SK-N-SH treated with all-trans-retinoic acid at 6 μM for 48 hours (cell line): ENCODE measurements at regions not wholly inside any gene's neighbourhood (a gene's known extent, or its start where the extent isn't known, plus 50 kb on each side); places are given as distances from the start of the nearest gene placed in this dataset.

Source experiments
- ATAC-seq: fragments of 200-7000 bp; cut with Tn5 transposase; 3 replicates; pipeline ENCODE4 v1.9.1; 2020; ENCODE audit warnings: mild to moderate bottlenecking, moderate library complexity
- BACH2 ChIP-seq: fragments of 250-450 bp; sonication (Bioruptor Pico); IDR thresholded peaks from 2 replicates; pipeline ENCODE4 v1.9.0; 2021; ENCODE audit warnings: mild to moderate bottlenecking, borderline replicate concordance
- CSDC2 ChIP-seq: fragments of 250-450 bp; sonication (Bioruptor Pico); IDR thresholded peaks from 2 replicates; pipeline ENCODE4 v1.5.0; 2020; ENCODE audit warnings: mild to moderate bottlenecking, moderate library complexity
- GLIS3 ChIP-seq: fragments of 250-450 bp; sonication (Bioruptor Pico); IDR thresholded peaks from 2 replicates; pipeline ENCODE4 v1.5.0; 2020; ENCODE audit warnings: mild to moderate bottlenecking, moderate library complexity
- ISL1 ChIP-seq: fragments of 250-450 bp; sonication (Bioruptor Pico); IDR thresholded peaks from 2 replicates; pipeline ENCODE4 v2.1.2; 2022; ENCODE audit warnings: mild to moderate bottlenecking, moderate library complexity
- PPARA ChIP-seq: fragments of 250-450 bp; sonication (Bioruptor Pico); IDR thresholded peaks from 2 replicates; pipeline ENCODE4 v1.5.0; 2020; ENCODE audit warnings: mild to moderate bottlenecking, borderline replicate concordance
- RARB ChIP-seq: fragments of 250-450 bp; sonication (Bioruptor Pico); IDR thresholded peaks from 2 replicates; pipeline ENCODE4 v1.8.0; 2021; ENCODE audit warnings: mild to moderate bottlenecking, moderate library complexity
- SNAI2 ChIP-seq: fragments of 250-450 bp; sonication (Bioruptor Pico); IDR thresholded peaks from 2 replicates; pipeline ENCODE4 v1.5.0; 2020; ENCODE audit warnings: mild to moderate bottlenecking, moderate library complexity
- TOX ChIP-seq: fragments of 250-450 bp; sonication (Bioruptor Pico); IDR thresholded peaks from 2 replicates; pipeline ENCODE4 v1.8.0; 2021; ENCODE audit warnings: mild to moderate bottlenecking, moderate library complexity, borderline replicate concordance
- ZC3H10 ChIP-seq: fragments of 250-450 bp; sonication (Bioruptor Pico); IDR thresholded peaks from 2 replicates; pipeline ENCODE4 v1.5.1; 2021; ENCODE audit warnings: mild to moderate bottlenecking, moderate library complexity
- ZFP3 ChIP-seq: fragments of 250-450 bp; sonication (Bioruptor Pico); IDR thresholded peaks from 2 replicates; pipeline ENCODE4 v1.5.0; 2020; ENCODE audit warnings: mild to moderate bottlenecking, moderate library complexity
- ZFP30 ChIP-seq: fragments of 450-650 bp; formaldehyde crosslinking; IDR thresholded peaks from 2 replicates; pipeline ENCODE4 v1.5.0; 2022; ENCODE audit warnings: mild to moderate bottlenecking, moderate library complexity
- ZNF565 ChIP-seq: fragments of 450-650 bp; formaldehyde crosslinking; conservative IDR thresholded peaks from 2 replicates; pipeline ENCODE4 v1.5.0; 2020; ENCODE audit warnings: low read depth, mild to moderate bottlenecking, moderate library complexity
- ZNF70 ChIP-seq: fragments of 450-650 bp; formaldehyde crosslinking; IDR thresholded peaks from 2 replicates; pipeline ENCODE4 v1.5.0; 2020; ENCODE audit warnings: mild to moderate bottlenecking, moderate library complexity
- ZNF8 ChIP-seq: fragments of 450-650 bp; formaldehyde crosslinking; IDR thresholded peaks from 2 replicates; pipeline ENCODE4 v1.5.0; 2020; ENCODE audit warnings: mild to moderate bottlenecking, moderate library complexity
- TF ChIP-seq, protein P1 (sequence below): fragments of 250-450 bp; sonication (Bioruptor Pico); IDR thresholded peaks from 2 replicates; pipeline ENCODE4 v1.5.1; 2021; ENCODE audit warnings: mild to moderate bottlenecking, moderate library complexity
- TF ChIP-seq, protein P2 (sequence below): fragments of 250-450 bp; sonication (Bioruptor Pico); IDR thresholded peaks from 2 replicates; pipeline ENCODE4 v1.5.1; 2020; ENCODE audit warnings: low read depth, mild to moderate bottlenecking, moderate library complexity
- TF ChIP-seq, protein P3 (sequence below): fragments of 250-450 bp; sonication (Bioruptor Pico); IDR thresholded peaks from 2 replicates; pipeline ENCODE4 v1.5.0; 2020; ENCODE audit warnings: mild to moderate bottlenecking, moderate library complexity
- TF ChIP-seq, protein P4 (sequence below): fragments of 250-450 bp; sonication (Bioruptor Pico); IDR thresholded peaks from 2 replicates; pipeline ENCODE4 v1.8.0; 2021; ENCODE audit warnings: low read depth, mild to moderate bottlenecking, moderate library complexity, borderline replicate concordance
- TF ChIP-seq, protein P5 (sequence below): fragments of 250-450 bp; sonication (Bioruptor Pico); IDR thresholded peaks from 2 replicates; pipeline ENCODE4 v1.8.0; 2020; ENCODE audit warnings: mild to moderate bottlenecking, moderate library complexity, borderline replicate concordance

DNA sequence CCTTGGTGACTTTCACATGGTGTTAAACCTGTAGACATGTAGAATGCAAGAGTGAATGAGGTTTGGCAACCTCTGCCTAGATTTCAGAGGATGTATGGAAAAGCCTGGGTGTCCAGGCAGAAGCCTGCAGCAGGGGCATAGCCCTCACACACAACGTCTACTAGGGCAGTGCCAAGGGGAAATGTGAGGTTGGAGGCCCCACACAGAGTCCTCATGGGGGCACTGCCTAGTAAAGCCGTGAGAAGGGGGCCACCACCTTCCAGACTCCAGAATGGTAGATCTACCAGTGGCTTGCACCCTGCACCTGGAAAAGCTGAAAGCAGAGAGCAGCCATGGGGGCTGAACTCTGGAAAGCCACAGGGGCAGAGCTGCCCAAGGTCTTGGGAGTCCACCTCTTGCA lies 241.2 kb downstream of the KLF13 start:
- ATAC-seq: no peak
- TF ChIP-seq TOX (no peak), ZNF8 (no peak), ZFP30 (CRISPR knock-in tag) (no peak), ZNF70 (CRISPR knock-in tag) (no peak)
- TF ChIP-seq, protein P1, sequence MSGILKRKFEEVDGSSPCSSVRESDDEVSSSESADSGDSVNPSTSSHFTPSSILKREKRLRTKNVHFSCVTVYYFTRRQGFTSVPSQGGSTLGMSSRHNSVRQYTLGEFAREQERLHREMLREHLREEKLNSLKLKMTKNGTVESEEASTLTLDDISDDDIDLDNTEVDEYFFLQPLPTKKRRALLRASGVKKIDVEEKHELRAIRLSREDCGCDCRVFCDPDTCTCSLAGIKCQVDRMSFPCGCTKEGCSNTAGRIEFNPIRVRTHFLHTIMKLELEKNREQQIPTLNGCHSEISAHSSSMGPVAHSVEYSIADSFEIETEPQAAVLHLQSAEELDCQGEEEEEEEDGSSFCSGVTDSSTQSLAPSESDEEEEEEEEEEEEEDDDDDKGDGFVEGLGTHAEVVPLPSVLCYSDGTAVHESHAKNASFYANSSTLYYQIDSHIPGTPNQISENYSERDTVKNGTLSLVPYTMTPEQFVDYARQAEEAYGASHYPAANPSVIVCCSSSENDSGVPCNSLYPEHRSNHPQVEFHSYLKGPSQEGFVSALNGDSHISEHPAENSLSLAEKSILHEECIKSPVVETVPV (CRISPR knock-in tag): no peak
- TF ChIP-seq, protein P2, sequence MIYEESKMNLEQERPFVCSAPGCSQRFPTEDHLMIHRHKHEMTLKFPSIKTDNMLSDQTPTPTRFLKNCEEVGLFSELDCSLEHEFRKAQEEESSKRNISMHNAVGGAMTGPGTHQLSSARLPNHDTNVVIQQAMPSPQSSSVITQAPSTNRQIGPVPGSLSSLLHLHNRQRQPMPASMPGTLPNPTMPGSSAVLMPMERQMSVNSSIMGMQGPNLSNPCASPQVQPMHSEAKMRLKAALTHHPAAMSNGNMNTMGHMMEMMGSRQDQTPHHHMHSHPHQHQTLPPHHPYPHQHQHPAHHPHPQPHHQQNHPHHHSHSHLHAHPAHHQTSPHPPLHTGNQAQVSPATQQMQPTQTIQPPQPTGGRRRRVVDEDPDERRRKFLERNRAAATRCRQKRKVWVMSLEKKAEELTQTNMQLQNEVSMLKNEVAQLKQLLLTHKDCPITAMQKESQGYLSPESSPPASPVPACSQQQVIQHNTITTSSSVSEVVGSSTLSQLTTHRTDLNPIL (CRISPR knock-in tag): no peak

DNA sequence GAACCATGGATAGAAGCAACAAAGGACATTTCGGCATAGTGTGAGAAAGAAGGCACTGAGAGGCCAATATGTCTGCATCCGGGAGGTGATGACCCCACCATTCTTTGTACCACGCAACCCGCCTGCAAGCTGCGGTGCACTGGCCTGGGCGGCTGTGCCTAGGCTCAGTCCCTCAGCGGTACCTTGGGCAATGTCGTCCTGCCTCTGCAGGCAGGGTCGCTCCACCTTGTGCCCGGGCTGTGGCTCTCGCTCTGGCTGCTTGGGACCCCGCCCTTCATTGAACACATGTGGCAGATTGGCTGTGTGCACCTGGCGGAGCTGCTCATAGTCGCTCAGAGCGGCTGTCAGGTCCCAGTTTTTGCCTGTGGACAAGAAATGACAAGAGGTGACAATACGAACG lies 243.2 kb downstream of the KLF13 start:
- TF ChIP-seq ZNF70 (CRISPR knock-in tag) (no peak), CSDC2 (CRISPR knock-in tag) (no peak), ZNF565 (CRISPR knock-in tag) (no peak), PPARA (CRISPR knock-in tag) (no peak)
- TF ChIP-seq, protein P1 (CRISPR knock-in tag): no peak
- ATAC-seq: no peak

DNA sequence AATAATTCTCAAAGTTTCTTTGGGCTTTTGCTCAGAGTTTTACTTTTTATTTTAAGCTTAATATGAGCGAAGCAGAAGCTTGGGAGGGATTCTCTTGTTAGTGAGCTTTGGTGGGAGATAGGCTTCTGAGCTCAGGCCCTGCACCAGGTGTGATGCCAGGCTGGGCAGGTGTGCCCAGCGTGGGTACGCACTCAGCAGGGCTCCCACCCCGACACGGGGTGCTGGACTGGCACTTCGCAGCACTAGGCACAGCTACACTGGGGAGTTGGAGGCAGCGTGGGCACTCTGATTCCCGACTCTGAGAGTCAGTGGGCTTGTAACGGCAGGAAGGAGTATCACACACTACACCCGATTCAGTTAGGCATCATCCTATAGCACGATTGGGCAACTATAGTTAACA lies 244.0 kb downstream of the KLF13 start:
- no peak for ATAC-seq
- TF ChIP-seq SNAI2 (CRISPR knock-in tag) (no peak), RARB (CRISPR knock-in tag) (no peak), BACH2 (CRISPR knock-in tag) (no peak), ZFP30 (CRISPR knock-in tag) (no peak), ZFP3 (CRISPR knock-in tag) (no peak), CSDC2 (CRISPR knock-in tag) (no peak)

DNA sequence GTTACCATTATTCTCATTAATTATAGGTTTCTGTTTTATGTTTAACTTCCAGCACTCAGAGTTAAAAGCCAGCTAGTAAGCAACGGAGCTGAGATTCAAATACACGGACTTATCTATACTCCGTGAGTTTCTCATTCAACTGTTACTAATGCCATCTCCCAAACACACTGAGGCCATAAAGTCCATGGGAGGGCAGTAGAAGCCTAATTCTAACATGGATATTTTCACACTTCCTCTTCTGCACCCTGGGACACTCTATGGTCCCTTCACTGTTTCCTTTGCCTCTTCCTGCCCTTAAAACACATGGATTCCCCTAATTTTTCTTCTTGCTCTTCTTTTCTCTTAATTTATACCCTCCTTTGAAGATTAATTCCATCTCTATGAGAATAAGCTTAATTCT lies 245.0 kb downstream of the KLF13 start:
- no peak for ATAC-seq

More for the DNA sequence above, 245.0 kb downstream of the KLF13 start:
- TF ChIP-seq ZNF565 (CRISPR knock-in tag): no peak
- TF ChIP-seq, protein P3, sequence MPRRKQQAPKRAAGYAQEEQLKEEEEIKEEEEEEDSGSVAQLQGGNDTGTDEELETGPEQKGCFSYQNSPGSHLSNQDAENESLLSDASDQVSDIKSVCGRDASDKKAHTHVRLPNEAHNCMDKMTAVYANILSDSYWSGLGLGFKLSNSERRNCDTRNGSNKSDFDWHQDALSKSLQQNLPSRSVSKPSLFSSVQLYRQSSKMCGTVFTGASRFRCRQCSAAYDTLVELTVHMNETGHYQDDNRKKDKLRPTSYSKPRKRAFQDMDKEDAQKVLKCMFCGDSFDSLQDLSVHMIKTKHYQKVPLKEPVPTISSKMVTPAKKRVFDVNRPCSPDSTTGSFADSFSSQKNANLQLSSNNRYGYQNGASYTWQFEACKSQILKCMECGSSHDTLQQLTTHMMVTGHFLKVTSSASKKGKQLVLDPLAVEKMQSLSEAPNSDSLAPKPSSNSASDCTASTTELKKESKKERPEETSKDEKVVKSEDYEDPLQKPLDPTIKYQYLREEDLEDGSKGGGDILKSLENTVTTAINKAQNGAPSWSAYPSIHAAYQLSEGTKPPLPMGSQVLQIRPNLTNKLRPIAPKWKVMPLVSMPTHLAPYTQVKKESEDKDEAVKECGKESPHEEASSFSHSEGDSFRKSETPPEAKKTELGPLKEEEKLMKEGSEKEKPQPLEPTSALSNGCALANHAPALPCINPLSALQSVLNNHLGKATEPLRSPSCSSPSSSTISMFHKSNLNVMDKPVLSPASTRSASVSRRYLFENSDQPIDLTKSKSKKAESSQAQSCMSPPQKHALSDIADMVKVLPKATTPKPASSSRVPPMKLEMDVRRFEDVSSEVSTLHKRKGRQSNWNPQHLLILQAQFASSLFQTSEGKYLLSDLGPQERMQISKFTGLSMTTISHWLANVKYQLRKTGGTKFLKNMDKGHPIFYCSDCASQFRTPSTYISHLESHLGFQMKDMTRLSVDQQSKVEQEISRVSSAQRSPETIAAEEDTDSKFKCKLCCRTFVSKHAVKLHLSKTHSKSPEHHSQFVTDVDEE: no peak
- TF ChIP-seq ISL1: no peak
- TF ChIP-seq TOX: no peak
- no peak for TF ChIP-seq ZC3H10 (CRISPR knock-in tag)
- no peak for TF ChIP-seq SNAI2 (CRISPR knock-in tag)
- TF ChIP-seq ZNF8: no peak
- no peak for TF ChIP-seq BACH2 (CRISPR knock-in tag)
- TF ChIP-seq, protein P4, sequence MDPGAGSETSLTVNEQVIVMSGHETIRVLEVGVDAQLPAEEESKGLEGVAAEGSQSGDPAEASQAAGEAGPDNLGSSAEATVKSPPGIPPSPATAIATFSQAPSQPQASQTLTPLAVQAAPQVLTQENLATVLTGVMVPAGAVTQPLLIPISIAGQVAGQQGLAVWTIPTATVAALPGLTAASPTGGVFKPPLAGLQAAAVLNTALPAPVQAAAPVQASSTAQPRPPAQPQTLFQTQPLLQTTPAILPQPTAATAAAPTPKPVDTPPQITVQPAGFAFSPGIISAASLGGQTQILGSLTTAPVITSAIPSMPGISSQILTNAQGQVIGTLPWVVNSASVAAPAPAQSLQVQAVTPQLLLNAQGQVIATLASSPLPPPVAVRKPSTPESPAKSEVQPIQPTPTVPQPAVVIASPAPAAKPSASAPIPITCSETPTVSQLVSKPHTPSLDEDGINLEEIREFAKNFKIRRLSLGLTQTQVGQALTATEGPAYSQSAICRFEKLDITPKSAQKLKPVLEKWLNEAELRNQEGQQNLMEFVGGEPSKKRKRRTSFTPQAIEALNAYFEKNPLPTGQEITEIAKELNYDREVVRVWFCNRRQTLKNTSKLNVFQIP: no peak
- TF ChIP-seq ZNF70 (CRISPR knock-in tag): no peak
- no peak for TF ChIP-seq CSDC2 (CRISPR knock-in tag)
- TF ChIP-seq RARB (CRISPR knock-in tag): no peak
- TF ChIP-seq GLIS3 (CRISPR knock-in tag): no peak
- TF ChIP-seq, protein P2 (CRISPR knock-in tag): no peak
- TF ChIP-seq, protein P5, sequence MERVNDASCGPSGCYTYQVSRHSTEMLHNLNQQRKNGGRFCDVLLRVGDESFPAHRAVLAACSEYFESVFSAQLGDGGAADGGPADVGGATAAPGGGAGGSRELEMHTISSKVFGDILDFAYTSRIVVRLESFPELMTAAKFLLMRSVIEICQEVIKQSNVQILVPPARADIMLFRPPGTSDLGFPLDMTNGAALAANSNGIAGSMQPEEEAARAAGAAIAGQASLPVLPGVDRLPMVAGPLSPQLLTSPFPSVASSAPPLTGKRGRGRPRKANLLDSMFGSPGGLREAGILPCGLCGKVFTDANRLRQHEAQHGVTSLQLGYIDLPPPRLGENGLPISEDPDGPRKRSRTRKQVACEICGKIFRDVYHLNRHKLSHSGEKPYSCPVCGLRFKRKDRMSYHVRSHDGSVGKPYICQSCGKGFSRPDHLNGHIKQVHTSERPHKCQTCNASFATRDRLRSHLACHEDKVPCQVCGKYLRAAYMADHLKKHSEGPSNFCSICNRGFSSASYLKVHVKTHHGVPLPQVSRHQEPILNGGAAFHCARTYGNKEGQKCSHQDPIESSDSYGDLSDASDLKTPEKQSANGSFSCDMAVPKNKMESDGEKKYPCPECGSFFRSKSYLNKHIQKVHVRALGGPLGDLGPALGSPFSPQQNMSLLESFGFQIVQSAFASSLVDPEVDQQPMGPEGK: no peak
- TF ChIP-seq, protein P1 (CRISPR knock-in tag): no peak
- TF ChIP-seq ZFP3 (CRISPR knock-in tag): no peak
